ENCODE measurements at regions not wholly inside any gene's neighbourhood (a gene's known extent, or its start where the extent isn't known, plus 50 kb on each side); places are given as distances from the start of the nearest gene placed in this dataset.

- Histone ChIP-seq H3K4me3 (ENCODE audit: insufficient read depth, low read depth, low read length) (no peak overlapping the region), H3K36me3 (ENCODE audit: control insufficient read depth, insufficient read depth, low read length) (no peaks in the 10 kb centered on the region), H3K27ac (ENCODE audit: insufficient read depth, low read depth, low read length, poor library complexity, severe bottlenecking) (no peak overlapping the region), H3K27me3 (ENCODE audit: control insufficient read depth, insufficient read depth, low read length, poor library complexity, severe bottlenecking) (no peaks in the 10 kb centered on the region), H3K4me1 (ENCODE audit: control insufficient read depth, insufficient read depth, low read length) (no peaks in the 10 kb centered on the region), H3K9me3 (ENCODE audit: control insufficient read depth, low read length) (no peaks in the 10 kb centered on the region)
Observed at GRCh38 chr4:59630922-59631321, 1569.2 kb upstream of the ADGRL3 start.

DNA sequence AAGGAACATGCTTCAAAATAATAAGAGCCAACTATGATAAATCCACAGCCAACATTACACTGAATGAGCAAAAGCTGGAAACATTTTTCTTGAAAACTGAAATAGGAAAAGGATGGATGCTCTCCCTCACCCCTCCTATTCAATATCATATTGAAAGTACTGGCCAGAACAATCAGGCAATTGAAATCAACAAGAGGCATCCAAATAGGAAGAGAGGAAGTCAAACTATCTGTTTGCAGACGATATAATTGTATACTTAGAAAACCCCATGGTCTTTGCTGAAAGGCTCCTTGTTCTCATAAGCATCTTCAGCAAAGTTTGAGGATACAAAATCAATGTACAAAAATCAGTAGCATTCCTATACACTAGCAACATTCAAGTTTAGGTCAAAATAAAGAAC lies 1562.5 kb upstream of the ADGRL3 start:
- Histone ChIP-seq H3K4me3 (ENCODE audit: insufficient read depth, low read depth, low read length) (no peak overlapping the region), H3K27me3 (ENCODE audit: control insufficient read depth, insufficient read depth, low read length, poor library complexity, severe bottlenecking) (no peaks in the 10 kb centered on the region), H3K27ac (ENCODE audit: insufficient read depth, low read depth, low read length, poor library complexity, severe bottlenecking) (no peak overlapping the region), H3K4me1 (ENCODE audit: control insufficient read depth, insufficient read depth, low read length) (no peaks in the 10 kb centered on the region), H3K9me3 (ENCODE audit: control insufficient read depth, low read length) (no peaks in the 10 kb centered on the region), H3K36me3 (ENCODE audit: control insufficient read depth, insufficient read depth, low read length) (no peaks in the 10 kb centered on the region)
- WGBS, 2 experiments: 91 to 93% methylated on average over 1 of the region's 1 CpG

GRCh38 chr4:59643682-59644081 lies 1556.4 kb upstream of the ADGRL3 start:
- no peaks in the 10 kb centered on the region for H3K4me1 ChIP-seq (ENCODE audit: control insufficient read depth, insufficient read depth, low read length)
- 80 to 100% methylated on average over 1 of the region's 1 CpG for WGBS, 2 experiments
- H3K27me3 ChIP-seq (ENCODE audit: control insufficient read depth, insufficient read depth, low read length, poor library complexity, severe bottlenecking): no peaks in the 10 kb centered on the region
- H3K27ac ChIP-seq (ENCODE audit: insufficient read depth, low read depth, low read length, poor library complexity, severe bottlenecking): no peak overlapping the region
- H3K36me3 ChIP-seq (ENCODE audit: control insufficient read depth, insufficient read depth, low read length): no peaks in the 10 kb centered on the region
- no peaks in the 10 kb centered on the region for H3K9me3 ChIP-seq (ENCODE audit: control insufficient read depth, low read length)
- no peak overlapping the region for H3K4me3 ChIP-seq (ENCODE audit: insufficient read depth, low read depth, low read length)

DNA sequence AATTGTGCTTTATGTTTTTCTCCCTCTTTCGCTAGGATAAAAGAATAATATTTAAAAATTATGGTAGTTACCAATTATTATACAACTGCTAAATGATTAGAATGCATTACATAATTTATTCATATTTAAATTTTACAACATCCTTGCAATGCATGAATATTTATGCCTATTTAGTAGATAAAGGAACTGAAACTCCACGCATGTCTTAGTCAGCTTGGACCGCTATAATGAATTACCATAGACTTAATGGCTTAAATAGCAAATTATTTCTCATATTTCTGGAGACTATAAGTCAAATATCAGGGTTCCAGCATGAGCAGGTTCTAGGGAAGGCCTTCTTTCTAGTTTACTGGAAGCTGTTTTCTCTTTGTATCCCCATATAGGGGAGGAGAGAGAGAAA lies 1555.4 kb upstream of the ADGRL3 start:
- no peak overlapping the region for H3K27ac ChIP-seq (ENCODE audit: insufficient read depth, low read depth, low read length, poor library complexity, severe bottlenecking)
- no peaks in the 10 kb centered on the region for H3K36me3 ChIP-seq (ENCODE audit: control insufficient read depth, insufficient read depth, low read length)
- WGBS, 2 experiments: 81% methylated on average over 2 of the region's 3 CpGs; no CpG with 5 or more reads in 1 of the 2 experiments
- no peaks in the 10 kb centered on the region for H3K9me3 ChIP-seq (ENCODE audit: control insufficient read depth, low read length)
- no peak overlapping the region for H3K4me3 ChIP-seq (ENCODE audit: insufficient read depth, low read depth, low read length)
- H3K27me3 ChIP-seq (ENCODE audit: control insufficient read depth, insufficient read depth, low read length, poor library complexity, severe bottlenecking): no peaks in the 10 kb centered on the region
- no peaks in the 10 kb centered on the region for H3K4me1 ChIP-seq (ENCODE audit: control insufficient read depth, insufficient read depth, low read length)

DNA sequence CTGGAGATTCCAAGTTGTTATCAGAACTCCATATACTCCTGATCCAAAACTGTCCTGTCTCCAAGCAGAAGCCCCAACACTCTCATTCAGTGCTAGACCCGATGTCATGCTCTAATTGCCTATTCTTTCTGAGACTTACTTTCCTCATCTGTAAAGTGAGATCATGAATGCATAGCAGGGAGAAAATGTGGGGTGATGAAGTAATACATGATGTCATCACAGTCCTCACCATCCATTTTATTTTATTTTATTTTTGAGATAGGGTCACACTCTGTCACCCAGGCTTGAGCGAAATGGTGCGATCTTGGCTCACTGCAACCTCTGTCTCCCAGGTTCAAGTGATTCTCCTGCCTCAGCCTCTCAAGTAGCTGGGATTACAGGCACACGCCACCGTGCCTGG lies 1554.0 kb upstream of the ADGRL3 start:
- Histone ChIP-seq H3K36me3 (ENCODE audit: control insufficient read depth, insufficient read depth, low read length) (no peaks in the 10 kb centered on the region), H3K9me3 (ENCODE audit: control insufficient read depth, low read length) (no peaks in the 10 kb centered on the region), H3K27me3 (ENCODE audit: control insufficient read depth, insufficient read depth, low read length, poor library complexity, severe bottlenecking) (no peaks in the 10 kb centered on the region), H3K4me1 (ENCODE audit: control insufficient read depth, insufficient read depth, low read length) (no peaks in the 10 kb centered on the region), H3K4me3 (ENCODE audit: insufficient read depth, low read depth, low read length) (no peak overlapping the region), H3K27ac (ENCODE audit: insufficient read depth, low read depth, low read length, poor library complexity, severe bottlenecking) (no peak overlapping the region)
- 90 to 92% methylated on average over 5 of the region's 5 CpGs for WGBS, 2 experiments

GRCh38 chr4:59647011-59647410 lies 1553.1 kb upstream of the ADGRL3 start:
- Histone ChIP-seq H3K36me3 (ENCODE audit: control insufficient read depth, insufficient read depth, low read length) (no peaks in the 10 kb centered on the region), H3K4me3 (ENCODE audit: insufficient read depth, low read depth, low read length) (no peak overlapping the region), H3K9me3 (ENCODE audit: control insufficient read depth, low read length) (no peaks in the 10 kb centered on the region), H3K27me3 (ENCODE audit: control insufficient read depth, insufficient read depth, low read length, poor library complexity, severe bottlenecking) (no peaks in the 10 kb centered on the region), H3K4me1 (ENCODE audit: control insufficient read depth, insufficient read depth, low read length) (no peaks in the 10 kb centered on the region), H3K27ac (ENCODE audit: insufficient read depth, low read depth, low read length, poor library complexity, severe bottlenecking) (no peak overlapping the region)
- whole genome bisulfite sequencing, 2 experiments: 91 to 96% methylated on average over 2 of the region's 2 CpGs

GRCh38 chr4:59647500-59647899 lies 1552.6 kb upstream of the ADGRL3 start:
- no peaks in the 10 kb centered on the region for H3K27me3 ChIP-seq (ENCODE audit: control insufficient read depth, insufficient read depth, low read length, poor library complexity, severe bottlenecking)
- H3K9me3 ChIP-seq (ENCODE audit: control insufficient read depth, low read length): no peaks in the 10 kb centered on the region
- no peak overlapping the region for H3K4me3 ChIP-seq (ENCODE audit: insufficient read depth, low read depth, low read length)
- no peaks in the 10 kb centered on the region for H3K4me1 ChIP-seq (ENCODE audit: control insufficient read depth, insufficient read depth, low read length)
- no peak overlapping the region for H3K27ac ChIP-seq (ENCODE audit: insufficient read depth, low read depth, low read length, poor library complexity, severe bottlenecking)
- no peaks in the 10 kb centered on the region for H3K36me3 ChIP-seq (ENCODE audit: control insufficient read depth, insufficient read depth, low read length)

- H3K4me3 ChIP-seq (ENCODE audit: insufficient read depth, low read depth, low read length): no peak overlapping the region
- no peak overlapping the region for H3K27ac ChIP-seq (ENCODE audit: insufficient read depth, low read depth, low read length, poor library complexity, severe bottlenecking)
- H3K36me3 ChIP-seq (ENCODE audit: control insufficient read depth, insufficient read depth, low read length): no peaks in the 10 kb centered on the region
- H3K4me1 ChIP-seq (ENCODE audit: control insufficient read depth, insufficient read depth, low read length): no peaks in the 10 kb centered on the region
- 91 to 96% methylated on average over 3 of the region's 3 CpGs for WGBS, 2 experiments
- no peaks in the 10 kb centered on the region for H3K27me3 ChIP-seq (ENCODE audit: control insufficient read depth, insufficient read depth, low read length, poor library complexity, severe bottlenecking)
- H3K9me3 ChIP-seq (ENCODE audit: control insufficient read depth, low read length): no peaks in the 10 kb centered on the region
Observed at GRCh38 chr4:59650861-59651260, 1549.3 kb upstream of the ADGRL3 start.

DNA sequence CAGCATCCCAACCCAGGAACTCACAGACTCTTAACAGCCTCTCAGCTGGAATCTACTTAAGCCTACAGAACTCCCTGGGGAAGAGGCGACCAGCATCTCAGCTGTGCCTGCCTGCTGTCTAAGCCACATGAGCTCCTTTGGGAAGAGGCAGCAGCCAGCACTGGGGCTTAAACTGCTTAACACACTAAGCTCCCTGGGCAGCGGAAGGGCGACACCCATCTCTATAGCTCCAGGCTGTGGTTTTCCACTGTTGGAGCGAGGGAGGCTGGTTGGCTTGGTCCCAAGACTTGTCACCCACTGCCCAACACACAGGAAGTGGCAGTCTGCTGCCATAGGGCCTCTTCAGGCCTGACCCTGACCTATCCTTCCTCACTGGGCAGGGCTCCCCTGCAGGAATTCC lies 1544.1 kb upstream of the ADGRL3 start:
- Histone ChIP-seq H3K27ac (ENCODE audit: insufficient read depth, low read depth, low read length, poor library complexity, severe bottlenecking) (no peak overlapping the region), H3K9me3 (ENCODE audit: control insufficient read depth, low read length) (no peaks in the 10 kb centered on the region), H3K27me3 (ENCODE audit: control insufficient read depth, insufficient read depth, low read length, poor library complexity, severe bottlenecking) (no peaks in the 10 kb centered on the region), H3K4me1 (ENCODE audit: control insufficient read depth, insufficient read depth, low read length) (no peaks in the 10 kb centered on the region), H3K36me3 (ENCODE audit: control insufficient read depth, insufficient read depth, low read length) (no peaks in the 10 kb centered on the region), H3K4me3 (ENCODE audit: insufficient read depth, low read depth, low read length) (no peak overlapping the region)
- 89 to 92% methylated on average over 4 of the region's 4 CpGs for whole genome bisulfite sequencing, 2 experiments

DNA sequence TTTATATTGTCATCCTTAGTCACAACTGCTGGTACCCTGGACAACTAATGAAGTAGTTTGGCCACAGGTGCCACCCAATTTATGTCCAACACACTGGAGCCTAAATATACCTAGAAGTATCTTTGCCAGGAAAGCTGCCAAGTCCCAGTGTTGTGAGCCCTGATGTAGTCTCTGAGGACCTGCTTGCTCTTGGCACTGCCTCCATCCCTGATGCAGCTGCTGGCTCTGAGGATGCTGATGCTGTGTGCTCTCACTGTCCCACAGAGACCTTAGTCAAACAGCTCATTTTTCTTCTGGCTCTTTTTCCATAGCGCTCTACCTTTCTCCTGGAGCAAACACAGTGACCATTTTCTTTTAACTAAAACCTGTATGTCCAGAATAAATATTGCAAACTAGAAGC lies 1535.4 kb upstream of the ADGRL3 start:
- 92 to 100% methylated on average over 1 of the region's 1 CpG for WGBS, 2 experiments
- Histone ChIP-seq H3K4me3 (ENCODE audit: insufficient read depth, low read depth, low read length) (no peak overlapping the region), H3K9me3 (ENCODE audit: control insufficient read depth, low read length) (no peaks in the 10 kb centered on the region), H3K4me1 (ENCODE audit: control insufficient read depth, insufficient read depth, low read length) (no peaks in the 10 kb centered on the region), H3K36me3 (ENCODE audit: control insufficient read depth, insufficient read depth, low read length) (no peaks in the 10 kb centered on the region), H3K27ac (ENCODE audit: insufficient read depth, low read depth, low read length, poor library complexity, severe bottlenecking) (no peak overlapping the region), H3K27me3 (ENCODE audit: control insufficient read depth, insufficient read depth, low read length, poor library complexity, severe bottlenecking) (no peaks in the 10 kb centered on the region)

DNA sequence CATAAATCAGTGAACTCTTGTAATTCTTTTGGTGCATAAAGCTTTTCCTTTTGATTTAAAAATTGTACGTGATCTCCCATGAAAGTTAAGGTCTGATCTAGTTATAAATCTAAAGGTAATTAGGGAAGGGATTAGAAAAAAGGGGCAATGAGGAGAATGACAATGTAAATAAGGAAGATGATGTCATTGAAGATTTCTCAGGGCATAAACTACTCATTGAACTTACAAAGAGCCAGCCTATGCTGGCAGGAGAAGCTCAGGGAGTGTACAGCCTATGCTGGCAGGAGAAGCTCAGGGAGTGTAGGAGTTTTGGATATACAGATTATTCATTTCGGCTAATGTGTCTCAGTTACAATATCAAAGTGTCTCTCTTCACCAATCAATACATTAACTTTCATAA lies 1533.5 kb upstream of the ADGRL3 start:
- Histone ChIP-seq H3K4me1 (ENCODE audit: control insufficient read depth, insufficient read depth, low read length) (no peaks in the 10 kb centered on the region), H3K4me3 (ENCODE audit: insufficient read depth, low read depth, low read length) (no peak overlapping the region), H3K27ac (ENCODE audit: insufficient read depth, low read depth, low read length, poor library complexity, severe bottlenecking) (no peak overlapping the region), H3K27me3 (ENCODE audit: control insufficient read depth, insufficient read depth, low read length, poor library complexity, severe bottlenecking) (no peaks in the 10 kb centered on the region), H3K36me3 (ENCODE audit: control insufficient read depth, insufficient read depth, low read length) (no peaks in the 10 kb centered on the region), H3K9me3 (ENCODE audit: control insufficient read depth, low read length) (no peaks in the 10 kb centered on the region)
- WGBS, 2 experiments: 96 to 97% methylated on average over 1 to 2 of the region's 2 CpGs

All from ectodermal cell (in vitro differentiated cells).